Stimulated activated CD4-positive, alpha-beta T cell treated with anti-CD3 and anti-CD28 coated beads, Interleukin-15, amount 100 ng/mL, for 24 hours (primary cell): ENCODE measurements at regions not wholly inside any gene's neighbourhood (a gene's known extent, or its start where the extent isn't known, plus 50 kb on each side); places are given as distances from the start of the nearest gene placed in this dataset.

Source experiments
- DNase-seq: peaks from one replicate; pipeline ENCODE4 v3.0.0-alpha.2; 2020

DNA sequence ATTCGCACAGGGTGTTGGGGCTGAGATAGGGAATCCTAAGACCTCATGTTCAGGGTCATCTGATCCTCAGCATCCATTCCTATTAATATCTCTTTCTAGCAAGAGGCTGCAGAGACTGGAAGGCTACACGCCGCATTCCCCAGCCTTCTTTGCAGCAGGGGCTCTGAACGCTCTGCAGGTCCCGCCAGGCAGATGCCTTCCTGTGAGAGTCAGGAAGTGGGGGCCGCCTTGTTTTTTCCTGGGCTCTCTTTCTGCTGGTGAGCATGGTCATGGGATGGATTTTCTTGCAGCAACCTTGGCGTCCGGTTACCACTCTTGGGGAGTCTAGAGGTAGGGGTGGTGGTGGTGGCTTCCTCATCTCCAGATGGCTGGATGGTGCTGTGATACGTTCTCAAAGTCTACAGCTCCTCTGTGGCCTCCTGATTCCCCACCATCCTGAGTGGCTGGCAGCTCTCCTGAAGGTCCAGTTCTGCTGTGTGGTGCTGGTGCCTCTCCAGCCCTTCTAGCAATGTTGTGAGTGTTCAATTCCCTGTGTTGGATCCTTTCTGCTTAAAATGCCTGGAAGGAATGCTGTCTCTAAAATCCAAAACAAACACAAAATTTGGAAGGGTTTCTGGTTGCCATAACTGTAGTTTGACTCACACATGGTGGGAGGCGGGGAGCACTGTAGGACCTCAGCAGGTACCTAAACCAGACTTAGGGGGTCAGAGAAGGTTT, 111.9 kb downstream of the CEBPB start:
- no peak for DNase-seq

DNA sequence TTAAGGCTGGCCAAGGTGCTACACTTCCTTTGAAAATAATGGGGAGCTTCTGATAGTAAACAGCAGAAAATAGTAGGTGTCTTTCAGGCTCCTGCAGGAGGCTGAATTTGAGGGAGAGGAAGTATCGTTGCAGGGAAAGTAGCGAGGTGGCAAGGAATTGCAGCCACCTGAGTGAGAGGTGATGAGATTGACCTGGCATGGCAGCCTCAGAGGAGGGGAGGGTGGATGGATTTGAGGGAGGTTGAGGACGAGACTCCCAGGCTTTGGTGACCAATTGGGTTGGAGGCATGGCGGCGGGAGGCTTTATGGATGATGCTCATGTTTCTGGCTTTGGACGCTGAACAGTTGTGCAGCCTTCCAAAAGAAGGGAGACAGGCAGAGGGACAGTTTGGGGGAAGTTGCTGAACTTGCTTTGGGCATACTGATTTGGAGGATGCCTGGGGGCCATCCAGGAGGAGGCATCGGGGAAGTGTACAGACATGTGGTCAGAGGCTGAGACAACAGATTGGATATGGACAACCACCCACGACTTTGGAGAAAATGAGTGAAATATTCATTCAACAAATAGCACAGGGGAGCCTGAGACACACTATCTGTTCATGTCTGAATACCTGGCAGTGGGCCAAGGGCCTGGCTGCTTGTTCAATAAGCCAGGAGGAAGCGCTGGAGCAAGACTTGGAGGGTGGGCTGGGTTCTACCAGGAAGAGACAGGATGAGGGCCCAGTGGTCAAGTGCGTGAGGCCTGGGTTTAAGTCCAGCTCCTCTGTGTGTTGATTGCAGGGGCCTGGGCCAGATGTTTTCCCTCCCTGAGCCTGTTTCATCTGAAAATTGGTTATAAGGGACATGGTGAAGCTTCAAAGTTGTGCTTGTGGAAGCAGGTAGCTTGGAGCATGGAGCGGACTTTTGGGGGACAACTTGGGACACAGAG, 113.2 kb downstream of the CEBPB start:
- DNase-seq = no peak

DNA sequence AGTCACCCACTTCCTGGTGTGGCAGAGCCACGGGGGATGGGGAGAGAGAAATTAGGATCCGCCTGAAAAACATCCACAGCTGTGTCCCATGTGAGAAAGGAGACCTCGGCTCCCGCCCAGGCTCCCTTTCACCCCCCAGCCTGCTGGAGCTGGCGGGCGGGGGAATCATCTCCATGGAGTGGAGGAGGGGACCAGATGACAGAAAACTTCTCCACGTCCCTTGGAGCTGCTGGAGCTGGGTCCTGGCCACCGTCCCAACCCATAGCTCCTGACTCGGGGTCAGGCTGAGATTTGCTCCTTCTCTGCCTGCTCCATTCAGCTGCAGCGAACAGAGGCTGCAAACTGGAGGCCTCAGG, 113.8 kb downstream of the CEBPB start:
- DNase-seq = no peak

DNA sequence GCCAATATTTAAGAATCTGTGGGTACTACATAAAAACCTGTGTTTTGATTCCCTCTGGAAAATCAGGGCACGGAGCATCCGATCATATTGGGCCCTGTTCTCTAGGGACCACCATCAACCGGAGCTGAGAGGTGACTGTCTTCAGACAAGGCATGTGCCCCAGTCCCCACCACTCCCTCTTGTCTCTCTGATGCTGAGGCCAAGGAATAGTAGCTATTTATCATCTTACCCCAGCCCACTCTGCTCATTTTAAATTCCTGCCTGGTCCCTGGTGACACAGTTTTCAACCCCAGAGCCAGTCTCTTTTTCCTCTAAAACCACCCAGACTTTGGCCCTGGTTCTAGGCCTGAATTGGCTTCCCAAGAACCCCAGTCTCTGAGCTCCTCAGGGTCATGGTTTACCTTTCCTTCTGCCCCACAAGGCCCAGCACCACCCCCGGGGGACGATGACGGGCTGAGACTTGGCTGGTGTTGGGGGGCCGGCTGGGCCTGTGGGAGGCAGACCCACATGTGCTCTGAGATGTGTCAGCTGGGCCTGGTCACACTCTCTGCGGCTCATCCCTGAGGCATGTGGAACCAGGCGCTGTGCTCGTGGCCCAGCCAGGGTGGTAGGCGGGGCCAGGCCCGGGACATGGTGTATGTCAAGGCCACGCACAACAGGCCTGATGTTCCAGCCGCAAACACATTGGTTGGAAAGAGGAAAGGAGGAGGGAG, 114.4 kb downstream of the CEBPB start:
- no peak for DNase-seq

DNA sequence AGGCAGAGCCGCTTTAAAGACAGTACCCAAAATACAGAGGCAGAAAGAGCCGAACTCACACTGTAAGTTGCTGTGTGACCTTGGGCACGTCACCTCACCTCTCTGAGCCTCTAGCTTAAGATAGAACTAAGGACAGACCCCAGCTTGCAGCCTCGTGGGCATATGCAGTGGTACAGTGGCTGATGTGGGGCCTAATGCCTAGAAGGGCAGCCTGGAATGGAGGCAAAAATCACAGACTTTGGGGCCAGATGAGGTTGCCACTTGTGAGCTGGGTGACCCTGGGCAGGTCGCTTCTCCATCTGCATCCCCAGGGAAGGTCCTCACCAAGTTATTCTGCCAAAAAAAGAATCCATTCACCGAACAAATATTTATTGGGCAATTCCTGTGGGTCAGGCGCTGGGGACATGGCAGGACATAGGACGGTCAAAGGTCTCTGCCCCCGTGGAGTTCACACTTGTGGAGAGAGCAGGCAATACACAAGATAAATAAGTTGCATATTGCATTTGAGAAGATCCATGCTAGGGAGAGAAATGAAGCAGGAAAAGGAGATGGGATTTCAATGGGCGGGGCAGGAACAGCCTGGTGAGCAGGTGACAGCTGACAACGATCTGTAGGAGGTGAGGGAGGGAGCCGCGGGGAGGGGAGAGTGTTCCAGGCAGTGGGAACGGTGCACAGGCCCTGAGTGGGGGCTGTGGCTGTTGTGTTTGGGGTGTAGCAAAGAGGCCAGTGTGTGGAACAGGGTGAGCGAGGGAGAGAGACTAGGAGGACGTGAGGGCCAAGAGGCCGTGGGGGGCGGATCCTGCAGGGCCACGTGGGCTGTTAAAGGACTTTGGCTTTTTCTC, 115.2 kb downstream of the CEBPB start:
- no peak for DNase-seq

DNA sequence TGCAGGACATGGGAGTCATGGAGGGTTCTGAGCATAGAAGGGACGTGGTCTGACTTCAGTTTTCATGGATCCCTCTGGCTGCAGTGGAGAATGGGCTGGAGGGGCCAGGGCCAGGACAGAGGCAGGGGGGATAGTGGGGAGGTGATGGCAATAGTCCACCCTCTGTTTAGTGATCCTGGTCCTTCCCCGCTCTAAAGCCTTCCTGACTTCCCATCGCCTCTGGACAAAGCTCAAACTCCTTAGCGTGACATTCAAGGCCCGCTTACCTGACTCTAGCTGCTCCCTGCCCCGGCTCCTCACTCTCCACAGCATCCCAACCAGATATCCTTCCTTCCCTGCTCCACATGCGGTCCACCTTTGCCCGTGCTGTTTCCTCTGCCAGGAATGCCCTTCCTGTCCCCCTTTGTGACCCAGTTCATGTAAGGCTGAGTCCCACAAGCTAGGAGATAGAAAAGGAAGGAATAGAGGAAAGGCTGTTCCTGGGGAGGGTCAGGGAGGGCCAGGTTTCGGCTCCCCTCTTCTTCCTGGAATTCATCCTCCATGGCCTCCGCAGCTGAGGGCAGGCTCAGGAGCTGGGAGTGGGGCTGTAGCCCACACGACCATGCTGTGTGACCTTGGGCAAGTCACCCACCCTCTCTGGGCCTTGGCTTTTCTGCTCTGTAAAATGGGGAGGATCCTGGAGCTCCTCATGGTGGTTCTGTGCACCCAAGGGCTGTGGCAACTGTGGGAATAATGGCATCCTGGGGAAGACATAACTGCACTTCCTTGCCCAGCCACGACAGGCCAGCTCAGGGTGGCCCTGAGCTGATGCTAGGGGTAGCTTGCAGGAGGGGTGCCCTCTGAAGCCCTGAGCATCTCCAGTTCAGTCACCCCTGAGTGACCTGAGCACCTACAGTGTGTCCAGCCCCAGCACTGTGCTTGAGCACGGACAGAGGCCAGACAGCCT, 116.1 kb downstream of the CEBPB start:
- DNase-seq = no peak

DNA sequence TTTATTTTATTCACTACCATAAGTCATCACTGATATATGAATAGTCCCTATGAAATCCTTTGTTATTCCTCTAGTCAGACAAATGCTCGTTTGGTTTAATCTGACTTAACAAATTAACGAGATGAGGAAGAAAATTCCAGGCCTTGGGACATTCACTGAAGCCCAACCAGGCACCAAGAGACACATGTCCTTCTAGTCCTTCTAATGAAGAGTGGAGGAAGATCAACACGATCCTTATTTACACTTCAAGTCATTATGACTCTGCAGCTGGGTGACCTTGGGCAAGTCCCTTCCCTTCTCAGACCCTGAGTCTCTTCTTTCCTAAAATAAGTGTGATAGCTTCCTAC, 117.5 kb downstream of the CEBPB start:
- DNase-seq = no peak

DNA sequence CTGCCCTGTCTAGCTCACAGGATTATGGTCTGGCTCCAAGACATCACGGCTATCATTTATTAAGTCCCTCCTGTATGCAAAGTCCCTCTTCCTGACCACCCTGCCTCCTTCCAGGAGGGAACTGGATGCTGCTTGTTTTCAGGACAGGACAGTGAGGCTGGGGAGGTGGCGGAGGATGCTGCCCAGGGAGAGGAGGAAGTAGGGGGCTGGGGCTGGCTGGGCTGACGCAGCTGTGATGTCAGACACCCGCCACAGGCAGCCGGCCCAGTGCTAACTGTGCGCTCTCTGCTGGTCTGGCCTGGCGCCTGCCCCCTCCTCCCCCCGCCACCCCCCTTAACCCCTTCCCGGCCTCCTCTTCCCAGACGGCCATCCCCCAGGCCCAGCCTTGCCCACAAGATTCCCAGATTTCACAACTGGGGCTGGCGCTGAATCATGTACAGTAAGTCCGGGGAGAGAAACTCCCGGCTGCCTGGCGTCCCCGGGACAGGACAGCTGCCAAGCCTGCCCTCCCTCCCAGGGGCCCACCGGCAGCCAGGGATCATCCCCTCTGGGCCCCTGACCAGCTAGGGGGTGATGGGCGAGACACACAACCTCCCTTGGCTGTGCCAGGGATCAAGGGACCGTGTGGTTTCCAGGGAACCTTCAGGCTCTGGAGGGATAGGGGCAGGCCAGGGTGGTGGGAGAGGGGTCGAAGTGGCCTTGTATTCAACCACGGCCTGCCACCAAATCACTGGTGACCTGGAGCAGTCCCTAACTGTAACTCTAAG, 118.1 kb downstream of the CEBPB start:
- no peak for DNase-seq

DNA sequence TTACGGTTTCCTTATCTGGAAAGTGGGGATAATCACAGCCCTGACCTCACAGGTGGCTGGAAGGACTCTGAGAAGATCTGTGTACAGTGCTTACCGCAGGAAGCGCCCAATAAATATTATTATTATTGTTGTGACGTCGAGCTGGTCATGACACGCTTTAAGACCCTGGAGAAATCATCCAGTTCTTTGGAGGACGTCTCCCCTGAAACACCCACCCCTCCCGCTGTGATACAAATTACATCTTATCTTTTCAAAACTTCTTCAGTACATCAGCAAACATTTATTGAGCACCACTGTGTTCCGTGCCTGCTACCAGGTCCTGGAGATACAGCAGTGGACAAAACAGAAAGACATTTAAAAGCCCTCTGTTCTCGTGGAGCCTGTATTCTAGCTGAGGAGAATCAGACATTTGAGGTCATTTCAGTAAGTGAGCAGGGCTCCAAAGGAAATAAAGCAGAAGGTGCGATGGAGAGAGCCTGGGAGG, 118.7 kb downstream of the CEBPB start:
- DNase-seq = no peak

DNA sequence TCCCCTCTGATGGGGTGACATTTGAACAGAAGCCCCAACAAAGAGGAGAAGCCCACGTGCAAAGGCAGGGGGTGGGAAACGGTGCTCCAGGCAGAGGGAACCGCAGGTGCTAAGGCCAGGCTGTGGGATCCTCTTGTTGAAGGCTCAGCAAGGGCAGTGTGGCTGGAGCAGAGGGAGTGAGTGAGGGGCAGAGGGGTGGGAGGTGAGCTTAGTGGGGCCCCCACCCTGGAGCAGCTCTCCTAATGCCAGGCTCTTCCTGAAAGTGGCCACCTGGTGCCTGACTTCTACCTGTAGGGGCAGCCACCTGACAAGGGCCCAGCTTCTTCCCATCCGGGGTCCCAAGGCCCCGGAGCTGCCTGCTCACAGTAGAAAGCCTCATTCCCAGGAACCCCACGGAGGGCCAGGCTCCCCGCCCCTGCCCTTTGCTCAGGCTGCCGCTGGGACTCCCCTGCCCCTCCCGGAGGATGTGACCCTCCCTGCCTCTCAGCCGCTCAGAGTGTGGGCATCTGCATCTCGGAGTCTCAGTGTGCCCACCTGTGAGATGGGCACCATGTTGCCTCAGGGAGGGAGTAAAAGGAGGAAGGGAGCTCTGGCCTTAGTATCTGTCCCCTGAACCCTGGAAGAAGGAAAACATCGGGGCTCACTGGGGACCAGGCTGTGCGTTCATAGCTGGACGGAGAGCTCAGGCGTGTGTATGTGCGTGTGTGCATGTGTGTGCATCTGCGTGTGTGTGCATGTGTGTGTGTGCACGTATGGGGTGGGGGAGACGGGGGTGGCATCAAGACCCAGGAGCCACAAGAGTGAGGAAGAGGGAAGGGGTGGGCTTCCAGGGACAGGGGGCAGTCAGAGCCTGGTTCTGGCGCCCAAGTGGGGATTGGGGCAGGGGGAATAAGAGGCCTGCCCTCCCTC, 119.4 kb downstream of the CEBPB start:
- DNase-seq = no peak

DNA sequence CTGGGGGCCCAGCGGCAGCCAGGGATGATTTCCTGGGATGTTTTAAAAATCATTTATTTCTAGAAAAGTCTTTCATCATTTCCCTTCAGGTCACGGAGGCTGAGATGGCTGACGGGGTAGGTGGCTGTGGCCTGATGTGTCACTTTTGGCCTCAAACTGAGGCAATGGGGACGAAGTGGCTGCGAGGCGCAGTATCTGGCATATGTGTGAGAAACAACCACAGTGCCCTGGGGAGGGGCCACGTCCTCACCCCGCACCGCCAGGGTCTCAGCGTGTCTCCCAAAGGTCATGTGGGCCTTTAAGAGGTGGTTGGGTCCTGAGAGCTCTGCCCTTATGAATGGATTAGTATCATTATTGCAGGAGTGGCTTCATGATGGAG, 120.0 kb downstream of the CEBPB start:
- no peak for DNase-seq

DNA sequence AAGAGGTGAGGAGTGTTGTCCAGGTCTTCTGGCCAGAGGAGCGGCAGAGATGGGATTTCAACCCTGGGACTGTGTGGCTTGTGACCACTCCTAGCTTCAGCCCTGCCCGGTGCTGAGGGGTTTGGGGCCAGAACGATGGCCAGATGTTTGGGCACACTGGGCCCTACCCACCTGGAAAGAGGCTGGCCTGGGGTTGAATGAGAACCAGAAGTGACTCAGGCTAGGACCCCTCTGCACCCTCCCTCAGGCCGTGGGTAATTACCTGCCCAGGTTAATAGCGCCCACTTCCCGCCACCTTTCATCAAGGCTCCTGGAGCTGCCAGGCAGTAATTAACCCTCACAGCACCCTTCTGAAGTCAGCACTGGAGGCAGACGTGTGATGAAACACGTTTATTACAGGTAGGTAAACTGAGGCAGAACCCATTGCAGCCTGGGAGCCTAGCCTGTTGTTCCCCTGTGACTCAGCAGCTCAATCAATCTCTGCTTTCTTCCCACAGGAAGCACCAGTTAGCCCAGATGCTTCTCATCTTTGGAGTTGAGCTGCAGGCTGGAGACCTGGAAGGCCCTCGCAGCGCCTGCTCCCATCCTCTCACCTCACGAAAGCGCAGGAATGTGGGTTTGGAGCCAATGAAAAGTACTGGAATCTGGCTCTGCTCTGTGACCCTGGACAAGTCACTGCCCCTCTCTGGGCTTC, 120.8 kb downstream of the CEBPB start:
- no peak for DNase-seq

DNA sequence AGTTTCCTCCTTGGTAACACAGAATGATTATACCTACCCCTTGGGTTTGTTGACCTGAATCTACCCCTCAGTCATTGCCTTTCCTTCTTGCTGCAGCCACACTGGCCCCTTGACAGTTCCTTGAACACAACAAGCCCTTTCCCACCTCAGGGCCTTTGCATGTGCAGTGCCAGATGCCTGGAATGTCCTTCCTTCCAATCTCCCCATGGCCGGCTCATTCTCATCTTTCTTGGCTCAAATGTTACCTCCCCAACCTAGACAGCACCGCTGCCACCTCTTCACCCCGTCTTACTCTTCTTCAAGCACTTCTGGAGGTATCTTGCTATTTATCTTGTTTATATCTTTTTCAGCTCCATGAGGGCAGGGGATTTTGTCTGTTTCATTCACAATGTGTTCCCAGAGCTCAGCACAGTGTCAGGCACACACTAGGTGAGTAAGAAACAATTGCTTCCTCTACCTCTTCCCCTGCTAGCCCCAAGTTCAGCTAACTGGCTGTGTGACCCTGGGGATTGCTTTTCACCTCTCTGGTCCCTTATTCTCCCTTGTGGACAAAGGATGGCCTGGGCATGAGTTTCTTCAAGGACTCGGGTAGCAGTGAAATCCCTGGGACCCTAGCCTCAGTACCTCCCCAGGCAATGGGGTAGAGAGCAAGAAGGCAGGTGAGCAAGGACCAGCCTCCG, 121.5 kb downstream of the CEBPB start:
- DNase-seq = no peak

DNA sequence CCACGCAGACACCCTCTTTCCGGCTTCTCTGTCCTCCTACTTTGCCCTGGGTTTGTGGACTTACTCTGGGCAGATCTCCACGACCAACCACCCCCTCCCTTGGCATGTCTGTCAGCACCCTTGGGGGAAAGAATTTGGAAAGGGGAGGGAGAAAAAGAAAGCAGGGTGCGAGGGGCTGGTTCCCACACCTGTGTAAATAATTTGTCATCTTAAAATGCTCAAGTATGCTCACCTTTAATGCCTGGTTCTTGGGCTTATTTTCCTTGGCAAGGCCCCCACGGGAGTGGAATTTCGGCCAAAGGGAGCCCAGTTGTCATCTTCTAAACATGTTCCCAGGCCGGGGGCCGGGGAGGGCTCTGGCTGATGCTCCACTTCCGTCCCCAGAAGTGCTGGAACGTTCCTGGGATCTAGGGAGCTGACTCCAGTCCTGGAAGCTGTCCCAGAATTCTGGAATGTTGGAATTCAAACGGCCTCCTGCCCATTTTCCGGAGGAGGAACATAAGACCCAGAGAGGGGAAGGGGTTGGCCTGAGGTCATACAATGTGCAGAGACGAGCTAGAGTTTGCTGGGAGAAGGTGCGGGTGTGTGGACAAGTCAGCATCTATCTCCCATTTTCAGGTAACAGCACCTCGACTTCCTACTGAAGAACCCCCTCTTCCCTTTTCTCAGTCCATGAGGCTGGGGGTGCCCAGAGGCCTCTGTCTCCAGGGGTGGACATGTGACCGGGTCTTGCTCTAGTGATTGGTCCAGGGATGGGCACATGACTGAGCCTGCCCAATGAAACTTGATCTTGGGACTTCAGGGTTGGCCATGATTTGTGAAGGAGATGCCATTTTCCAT, 122.3 kb downstream of the CEBPB start:
- no peak for DNase-seq

DNA sequence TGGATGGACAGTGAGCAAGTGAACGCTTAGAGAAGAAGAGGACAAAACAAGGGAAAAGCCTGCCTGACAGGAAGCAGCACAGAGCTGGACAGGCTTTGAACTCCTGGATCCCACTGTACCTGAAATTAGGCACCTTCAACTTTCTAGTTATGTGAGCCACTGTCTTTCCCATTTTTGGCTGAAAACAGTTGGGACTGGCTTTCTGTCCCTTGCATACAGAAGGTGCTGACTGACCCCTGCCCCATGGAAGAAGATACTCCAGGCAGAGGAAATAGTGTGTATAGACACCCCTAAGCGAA, 122.8 kb downstream of the CEBPB start:
- no peak for DNase-seq

DNA sequence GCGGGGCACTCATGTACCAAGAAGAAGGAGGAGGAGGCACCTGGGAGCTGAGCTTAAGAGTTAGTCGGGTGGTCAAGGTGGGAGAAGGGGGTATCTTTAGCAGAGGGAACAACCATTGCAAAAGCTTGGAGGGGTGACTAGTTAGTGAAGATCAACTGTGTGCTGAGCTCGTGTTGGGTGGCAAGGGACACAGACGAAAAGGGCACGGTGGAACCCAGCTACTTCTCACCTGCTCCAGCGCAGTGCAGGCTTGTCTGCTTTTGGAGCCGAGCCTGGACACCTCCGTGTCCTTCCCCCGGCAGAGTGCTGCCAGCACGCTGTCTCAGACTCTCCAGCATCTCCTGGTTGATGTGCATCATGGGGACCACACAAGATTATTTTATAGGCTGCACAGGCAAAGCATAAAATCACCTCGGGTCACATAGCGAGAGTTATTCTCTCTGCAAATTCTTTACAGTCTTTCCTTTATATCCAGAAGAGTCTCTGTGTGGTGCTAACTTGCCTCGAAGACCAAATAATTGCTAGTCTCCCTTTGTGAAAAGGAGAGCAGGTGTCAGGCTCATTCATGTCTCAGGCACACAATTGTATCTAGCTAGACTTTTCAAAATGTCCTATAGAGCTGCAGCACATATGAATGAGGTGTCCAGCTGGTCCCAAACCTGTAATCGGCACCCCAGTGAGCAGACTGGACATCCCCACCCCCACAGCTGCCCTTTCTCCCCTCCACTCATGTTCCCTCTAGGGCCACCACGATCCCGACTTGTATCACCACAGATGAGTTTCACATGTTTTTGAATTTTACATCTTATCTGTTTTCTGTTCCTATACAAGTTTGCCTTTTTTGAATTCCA, 123.4 kb downstream of the CEBPB start:
- DNase-seq = no peak
